NB4 (cell line): ENCODE measurements at regions not wholly inside any gene's neighbourhood (a gene's known extent, or its start where the extent isn't known, plus 50 kb on each side); places are given as distances from the start of the nearest gene placed in this dataset.

ENCODE experiments used
- DNase-seq: peaks from one replicate; pipeline ENCODE4 v3.0.0; 2010; ENCODE audit warnings: low read depth
- H3K4me3 ChIP-seq: one replicate; pipeline ENCODE4 v1.5.1; 2011; ENCODE audit warnings: mild to moderate bottlenecking, low read depth, low read length, moderate library complexity
- CTCF ChIP-seq: IDR thresholded peaks from one replicate; pipeline ENCODE4 v1.5.1; 2012; ENCODE audit warnings: low read depth, low read length
- MAX ChIP-seq: IDR thresholded peaks from 2 replicates; pipeline ENCODE4 v1.6.1; 2011; ENCODE audit warnings: low read depth, low read length
- MYC ChIP-seq: IDR thresholded peaks from 2 replicates; pipeline ENCODE4 v1.6.1; 2011; ENCODE audit warnings: low read depth, low read length
- POLR2A ChIP-seq: IDR thresholded peaks from 2 replicates; pipeline ENCODE4 v1.6.1; 2011; ENCODE audit warnings: mild to moderate bottlenecking; ENCODE audit not compliant: insufficient read length; ENCODE audit errors: extremely low read depth

- no peak for TF ChIP-seq MAX
- TF ChIP-seq POLR2A, result no peak
- TF ChIP-seq CTCF, result no peak
- TF ChIP-seq MYC, result no peak
- no peak for DNase-seq
- H3K4me3 ChIP-seq, result no peak overlapping the region
Observed at GRCh38 chr15:47885920-47886319, 168.6 kb downstream of the SEMA6D start.

GRCh38 chr15:47887241-47887800 is 170.0 kb downstream of the SEMA6D start:
- TF ChIP-seq POLR2A (no peak), MYC (no peak), CTCF (no peak), MAX (no peak)
- DNase-seq, result no peak
- H3K4me3 ChIP-seq, result no peak overlapping the region

DNA sequence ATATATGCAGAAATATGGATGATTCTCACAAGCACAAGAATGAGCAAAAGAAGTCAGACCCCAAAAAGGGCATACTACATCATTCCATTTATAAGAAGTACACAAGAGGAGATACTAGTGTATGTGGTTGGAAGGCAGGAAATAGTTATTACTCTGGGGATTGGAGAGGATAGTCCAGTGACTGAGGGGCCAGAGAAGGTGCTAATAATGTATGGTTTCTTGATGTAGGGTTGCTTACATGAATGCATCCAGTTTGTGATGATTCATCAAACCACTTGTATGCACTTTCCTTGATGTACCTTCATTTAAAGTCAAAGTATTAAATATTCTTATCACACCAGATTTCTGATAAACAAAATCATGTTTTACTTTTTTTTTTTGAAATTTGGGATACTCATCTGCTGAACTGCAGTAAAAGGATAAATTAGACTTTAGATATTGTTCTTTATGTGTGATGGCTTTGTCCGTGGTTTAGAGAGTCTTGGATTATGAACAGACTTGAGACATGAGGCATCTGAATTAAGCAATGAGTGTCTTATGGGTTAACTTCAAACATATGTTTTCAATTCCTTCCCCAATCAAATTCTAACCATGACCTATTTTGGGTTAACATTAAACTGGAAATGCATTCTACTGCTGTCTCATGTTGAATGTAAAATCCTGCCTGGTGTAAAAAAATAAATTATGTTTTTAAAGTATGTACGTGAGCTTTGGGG is 171.2 kb downstream of the SEMA6D start:
- H3K4me3 ChIP-seq, result no peak overlapping the region
- DNase-seq, result no peak
- TF ChIP-seq MYC (no peak), CTCF (no peak), POLR2A (no peak), MAX (no peak)

DNA sequence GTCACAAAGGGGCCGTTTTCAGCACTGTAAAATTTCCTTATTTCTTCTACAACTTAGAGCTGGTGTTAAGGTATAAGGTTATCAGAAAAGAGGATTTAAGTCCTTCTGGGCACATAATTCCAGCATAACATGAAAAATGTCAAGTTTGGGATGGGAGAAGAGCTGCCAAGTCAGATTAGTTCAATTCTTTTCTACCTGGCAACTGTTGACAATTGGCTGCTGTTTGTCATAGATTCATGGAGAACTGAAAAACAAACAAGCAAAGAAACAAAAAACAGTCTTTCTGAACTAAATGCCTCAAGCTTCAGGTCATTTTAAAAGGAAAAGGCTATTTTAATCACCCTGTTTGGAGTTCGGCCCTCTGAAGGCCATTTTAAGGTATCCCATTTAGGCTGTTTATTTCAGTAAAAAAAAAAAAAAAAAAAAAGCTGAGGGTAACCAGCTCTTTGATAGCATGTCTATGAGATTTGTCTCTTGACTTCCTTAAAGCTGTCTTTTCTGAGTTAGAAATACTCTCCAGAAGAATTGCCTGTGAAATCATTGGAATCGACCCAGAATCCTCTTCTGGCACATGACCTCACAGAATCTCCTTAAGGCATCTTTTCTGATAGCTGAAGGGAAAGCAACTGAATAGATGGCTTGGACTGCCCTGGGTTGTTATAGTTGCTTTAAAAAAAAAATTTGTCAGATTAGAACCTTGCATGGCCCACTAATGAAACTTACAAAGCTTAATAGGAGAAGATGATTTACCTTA is 173.3 kb downstream of the SEMA6D start:
- H3K4me3 ChIP-seq, result no peak overlapping the region
- TF ChIP-seq POLR2A, result no peak
- no peak for TF ChIP-seq MAX
- TF ChIP-seq CTCF, result no peak
- TF ChIP-seq MYC, result no peak
- DNase-seq, result no peak

- H3K4me3 ChIP-seq, result no peak overlapping the region
- DNase-seq, result no peak
- TF ChIP-seq POLR2A (no peak), CTCF (no peak), MYC (no peak), MAX (no peak)
Observed at GRCh38 chr15:47897525-47897924, 180.2 kb downstream of the SEMA6D start.
